ENCODE measurements at regions not wholly inside any gene's neighbourhood (a gene's known extent, or its start where the extent isn't known, plus 50 kb on each side); places are given as distances from the start of the nearest gene placed in this dataset.

- TF ChIP-seq CTCF (IDR thresholded peaks at IDR 0.05): no peak
- no peak for TF ChIP-seq POLR2A (IDR thresholded peaks at IDR 0.05)
Measured at GRCh38 chr5:93819668-93820067, 78.3 kb upstream of the POU5F2 start.

Measured in uterus (tissue), 2 donors.